Mammary epithelial cell (primary cell): ENCODE measurements at regions not wholly inside any gene's neighbourhood (a gene's known extent, or its start where the extent isn't known, plus 50 kb on each side); places are given as distances from the start of the nearest gene placed in this dataset.

Experiments used
- EZH2 ChIP-seq: IDR thresholded peaks from 2 replicates; pipeline ENCODE4 v1.6.1; 2012; ENCODE audit warnings: low read length, inconsistent platforms, borderline replicate concordance
- TF ChIP-seq, protein P1 (sequence below), 2 donors: IDR thresholded peaks in 1 of 2; conservative IDR thresholded peaks in 1 of 2; 2 replicates each; pipeline ENCODE4 v1.5.1; 2011 to 2012; ENCODE audit warnings: inconsistent platforms in 2 of 2, low read length in 2 of 2, mild to moderate bottlenecking in 2 of 2, control low read depth in 1 of 2, low read depth in 1 of 2; ENCODE audit not compliant: insufficient read depth in 1 of 2; ENCODE audit errors: extremely low read depth in 1 of 2

DNA sequence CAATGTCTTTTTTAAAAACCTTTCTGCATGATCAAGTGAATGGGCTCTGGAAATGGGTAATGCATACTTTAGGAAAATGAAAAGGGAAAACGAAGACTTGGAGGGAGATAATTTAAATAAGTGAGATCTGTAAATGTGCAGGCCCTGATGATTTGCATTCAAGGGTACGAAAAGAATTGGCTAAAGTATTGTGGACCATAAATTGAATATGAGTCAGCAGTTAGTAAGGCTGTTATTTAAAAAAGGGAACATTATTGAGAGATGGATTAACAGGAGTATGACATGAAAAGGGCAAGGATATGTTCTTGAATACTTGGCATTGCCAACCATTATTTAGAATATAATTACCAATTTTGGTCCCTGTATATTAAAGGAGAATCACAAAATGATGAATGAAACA is 125.5 kb downstream of the GPAT3 start:
- TF ChIP-seq, protein P1, sequence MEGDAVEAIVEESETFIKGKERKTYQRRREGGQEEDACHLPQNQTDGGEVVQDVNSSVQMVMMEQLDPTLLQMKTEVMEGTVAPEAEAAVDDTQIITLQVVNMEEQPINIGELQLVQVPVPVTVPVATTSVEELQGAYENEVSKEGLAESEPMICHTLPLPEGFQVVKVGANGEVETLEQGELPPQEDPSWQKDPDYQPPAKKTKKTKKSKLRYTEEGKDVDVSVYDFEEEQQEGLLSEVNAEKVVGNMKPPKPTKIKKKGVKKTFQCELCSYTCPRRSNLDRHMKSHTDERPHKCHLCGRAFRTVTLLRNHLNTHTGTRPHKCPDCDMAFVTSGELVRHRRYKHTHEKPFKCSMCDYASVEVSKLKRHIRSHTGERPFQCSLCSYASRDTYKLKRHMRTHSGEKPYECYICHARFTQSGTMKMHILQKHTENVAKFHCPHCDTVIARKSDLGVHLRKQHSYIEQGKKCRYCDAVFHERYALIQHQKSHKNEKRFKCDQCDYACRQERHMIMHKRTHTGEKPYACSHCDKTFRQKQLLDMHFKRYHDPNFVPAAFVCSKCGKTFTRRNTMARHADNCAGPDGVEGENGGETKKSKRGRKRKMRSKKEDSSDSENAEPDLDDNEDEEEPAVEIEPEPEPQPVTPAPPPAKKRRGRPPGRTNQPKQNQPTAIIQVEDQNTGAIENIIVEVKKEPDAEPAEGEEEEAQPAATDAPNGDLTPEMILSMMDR (conservative IDR thresholded peaks at IDR 0.05 in 1 of 2, IDR thresholded peaks at IDR 0.05 in 1 of 2; ENCODE audit: extremely low read depth in 1 of 2, insufficient read depth in 1 of 2, low read depth in 1 of 2, low read length in 2 of 2): no peak
- TF ChIP-seq EZH2: no peak
